Thyroid gland (tissue), 4 donors: ENCODE measurements at regions not wholly inside any gene's neighbourhood (a gene's known extent, or its start where the extent isn't known, plus 50 kb on each side); places are given as distances from the start of the nearest gene placed in this dataset.
A peak's percentile ranks its signal among the peaks of the same experiment; 100 is the strongest.

Experiments used
- DNase-seq, 2 donors: peaks; one replicate each; pipeline ENCODE4 v3.0.0-alpha.2; 2019
- H3K27ac ChIP-seq, 3 donors: fragments of 200-600 bp; sonication (generic); 1 replicate in 2 of 3; 2 replicates in 1 of 3; pipeline ENCODE4 v1.5.1; 2016 to 2019; ENCODE audit warnings: mild to moderate bottlenecking in 1 of 3, moderate library complexity in 1 of 3
- H3K27me3 ChIP-seq: fragments of 200-600 bp; sonication (generic); one replicate; pipeline ENCODE4 v1.5.1; 2019
- H3K36me3 ChIP-seq, 2 donors: fragments of 200-600 bp; sonication (generic); one replicate each; pipeline ENCODE4 v1.5.1; 2016 to 2019
- H3K4me1 ChIP-seq, 2 donors: fragments of 200-600 bp; sonication (generic); one replicate each; pipeline ENCODE4 v1.5.1; 2017 to 2019
- H3K4me3 ChIP-seq, 3 donors: fragments of 200-600 bp; sonication (generic); replicated peaks in 1 of 3; 1 replicate in 2 of 3; 2 replicates in 1 of 3; pipeline ENCODE4 v1.5.1; 2016; ENCODE audit warnings: mild to moderate bottlenecking in 1 of 3
- H3K9me3 ChIP-seq: fragments of 200-600 bp; sonication (generic); one replicate; pipeline ENCODE4 v1.5.1; 2017
- POLR2A ChIP-seq, 2 donors: fragments of 450-650 bp; IDR thresholded peaks; one replicate each; pipeline ENCODE4 v1.6.1; 2017; ENCODE audit warnings: antibody characterized with exemption in 2 of 2, mild to moderate bottlenecking in 2 of 2, moderate library complexity in 1 of 2
- WGBS, 2 donors: methylation state at CpG; one replicate each; pipeline ENCODE4 v1.1.5; 2017; 5-methylcytosine and 5-hydroxymethylcytosine counted together
- intact Hi-C: fragments of 100-400 bp; cut with DNase I; formaldehyde crosslinking; loops from one replicate; pipeline ENCODE4 v1.15.1; 2023
- TF ChIP-seq, protein P1 (sequence below), 6 experiments: fragments of 200-600 bp in 3 of 6; fragments of 450-650 bp in 3 of 6; sonication (generic) in 3 of 6; IDR thresholded peaks; one replicate each; pipeline ENCODE4 v1.5.1; 2016 to 2019; ENCODE audit warnings: antibody characterized with exemption in 6 of 6, mild to moderate bottlenecking in 2 of 6, inconsistent platforms in 1 of 6, moderate library complexity in 1 of 6

DNA sequence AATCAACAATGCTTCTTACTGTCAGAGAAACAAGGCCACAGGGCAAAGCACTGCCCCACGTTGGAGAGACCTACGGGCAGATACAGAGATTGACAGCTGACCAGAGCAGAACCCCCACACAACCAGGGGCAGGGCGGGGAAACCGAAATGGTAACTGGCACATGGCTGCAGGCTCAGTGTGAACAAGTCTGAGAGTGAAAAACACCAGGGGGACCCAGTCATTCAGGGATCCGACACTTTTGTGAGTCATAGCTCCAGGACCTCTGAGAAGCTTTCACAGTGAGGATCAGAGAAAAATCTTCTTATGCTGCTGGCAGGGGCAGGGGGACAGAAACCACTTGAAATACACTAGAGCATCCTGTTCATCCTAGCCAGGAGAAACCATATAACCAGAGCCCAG is 254.2 kb downstream of the C6orf118 start:
- H3K4me1 ChIP-seq, result no peaks in the 10 kb centered on the region
- 81 to 87% methylated on average over 5 of the region's 5 CpGs for WGBS, 2 donors
- H3K27me3 ChIP-seq, result no peaks in the 10 kb centered on the region
- DNase-seq, result no peak
- H3K4me3 ChIP-seq, result no peak overlapping the region
- TF ChIP-seq, protein P1, sequence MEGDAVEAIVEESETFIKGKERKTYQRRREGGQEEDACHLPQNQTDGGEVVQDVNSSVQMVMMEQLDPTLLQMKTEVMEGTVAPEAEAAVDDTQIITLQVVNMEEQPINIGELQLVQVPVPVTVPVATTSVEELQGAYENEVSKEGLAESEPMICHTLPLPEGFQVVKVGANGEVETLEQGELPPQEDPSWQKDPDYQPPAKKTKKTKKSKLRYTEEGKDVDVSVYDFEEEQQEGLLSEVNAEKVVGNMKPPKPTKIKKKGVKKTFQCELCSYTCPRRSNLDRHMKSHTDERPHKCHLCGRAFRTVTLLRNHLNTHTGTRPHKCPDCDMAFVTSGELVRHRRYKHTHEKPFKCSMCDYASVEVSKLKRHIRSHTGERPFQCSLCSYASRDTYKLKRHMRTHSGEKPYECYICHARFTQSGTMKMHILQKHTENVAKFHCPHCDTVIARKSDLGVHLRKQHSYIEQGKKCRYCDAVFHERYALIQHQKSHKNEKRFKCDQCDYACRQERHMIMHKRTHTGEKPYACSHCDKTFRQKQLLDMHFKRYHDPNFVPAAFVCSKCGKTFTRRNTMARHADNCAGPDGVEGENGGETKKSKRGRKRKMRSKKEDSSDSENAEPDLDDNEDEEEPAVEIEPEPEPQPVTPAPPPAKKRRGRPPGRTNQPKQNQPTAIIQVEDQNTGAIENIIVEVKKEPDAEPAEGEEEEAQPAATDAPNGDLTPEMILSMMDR (IDR thresholded peaks at IDR 0.05), result no peak
- no peak for TF ChIP-seq POLR2A (IDR thresholded peaks at IDR 0.05)
- intact Hi-C loops, result no loop called here
- H3K9me3 ChIP-seq, result no peaks in the 10 kb centered on the region
- no peaks in the 10 kb centered on the region for H3K36me3 ChIP-seq
- no peak overlapping the region for H3K27ac ChIP-seq

DNA sequence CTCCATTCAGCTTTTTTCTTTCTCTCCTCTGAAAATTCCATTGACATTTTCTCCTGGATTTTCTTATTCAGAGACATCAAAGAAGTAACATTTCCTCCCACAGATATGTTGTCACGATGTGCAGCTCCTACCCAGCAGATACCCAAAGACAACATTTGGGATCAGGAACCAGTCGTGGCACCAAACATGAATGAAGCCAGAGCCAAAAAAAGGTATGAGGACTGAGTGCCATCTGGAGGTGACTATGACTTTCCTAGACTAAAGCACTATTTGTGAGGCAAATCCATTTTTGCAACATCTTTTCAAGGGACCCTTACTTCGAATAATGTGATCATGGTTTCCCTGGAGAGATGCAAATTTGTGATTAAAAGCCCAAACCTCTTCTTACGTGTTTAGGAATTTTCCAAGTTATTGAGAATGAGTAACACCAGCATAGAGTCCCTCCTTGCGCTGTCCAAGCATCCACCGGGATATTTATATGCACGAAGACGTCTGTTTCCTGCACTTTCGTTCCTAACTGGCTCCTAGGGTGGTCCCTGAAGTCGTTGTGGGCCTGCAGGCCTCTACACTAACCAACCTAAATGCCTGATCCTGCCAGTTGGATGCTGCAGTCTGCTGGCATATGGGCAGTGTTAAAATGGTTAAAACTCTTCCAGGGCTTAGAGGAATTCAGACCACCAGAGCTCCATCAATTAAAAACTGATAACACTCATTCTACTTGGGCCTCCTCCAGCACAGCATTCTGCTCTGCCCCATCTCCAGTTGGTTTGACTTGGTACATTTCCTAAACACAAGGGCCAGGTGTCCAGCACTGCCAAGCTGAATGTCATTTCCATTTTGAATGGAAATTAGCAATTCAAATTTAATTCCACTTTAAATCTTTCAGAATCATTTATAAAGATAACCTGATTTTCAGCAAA is 256.6 kb downstream of the C6orf118 start:
- H3K36me3 ChIP-seq, result no peaks in the 10 kb centered on the region
- no peaks in the 10 kb centered on the region for H3K4me1 ChIP-seq
- H3K27ac ChIP-seq, result no peak overlapping the region
- TF ChIP-seq, protein P1 (IDR thresholded peaks at IDR 0.05), result no peak
- no peak for TF ChIP-seq POLR2A (IDR thresholded peaks at IDR 0.05)
- intact Hi-C loops, result no loop called here
- 78 to 88% methylated on average over 10 of the region's 10 CpGs for WGBS, 2 donors
- H3K9me3 ChIP-seq, result no peaks in the 10 kb centered on the region
- H3K27me3 ChIP-seq, result no peaks in the 10 kb centered on the region
- DNase-seq, result no peak
- H3K4me3 ChIP-seq, result no peak overlapping the region

DNA sequence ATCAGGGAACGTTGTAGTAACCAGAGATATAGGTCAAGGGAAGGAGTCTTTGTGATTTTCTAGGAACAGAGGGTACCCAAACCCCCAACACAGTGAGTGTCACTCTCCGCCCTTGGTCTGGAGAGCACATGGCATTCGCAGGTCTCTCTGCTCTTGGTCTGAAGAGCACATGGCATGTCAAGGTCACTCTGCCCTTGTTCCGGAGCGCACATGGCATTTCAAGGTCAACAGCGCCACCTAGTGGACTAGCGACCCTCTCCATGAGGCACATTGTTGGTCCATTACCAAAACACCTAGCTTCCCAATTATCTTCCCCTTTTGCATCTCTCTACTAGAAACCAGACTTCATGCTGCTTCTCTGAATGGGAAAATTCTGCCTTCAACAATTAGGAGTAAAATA is 260.0 kb downstream of the C6orf118 start:
- 41 to 43% methylated on average over 7 of the region's 7 CpGs for WGBS, 2 donors
- intact Hi-C loops, result no loop called here
- Histone ChIP-seq H3K27ac (no peak overlapping the region), H3K4me1 (no peaks in the 10 kb centered on the region), H3K9me3 (no peaks in the 10 kb centered on the region), H3K27me3 (no peaks in the 10 kb centered on the region), H3K4me3 (no peak overlapping the region), H3K36me3 (no peaks in the 10 kb centered on the region)
- TF ChIP-seq POLR2A (IDR thresholded peaks at IDR 0.05), result no peak
- TF ChIP-seq, protein P1 (IDR thresholded peaks at IDR 0.05), result no peak
- peak; percentile 10 for DNase-seq

DNA sequence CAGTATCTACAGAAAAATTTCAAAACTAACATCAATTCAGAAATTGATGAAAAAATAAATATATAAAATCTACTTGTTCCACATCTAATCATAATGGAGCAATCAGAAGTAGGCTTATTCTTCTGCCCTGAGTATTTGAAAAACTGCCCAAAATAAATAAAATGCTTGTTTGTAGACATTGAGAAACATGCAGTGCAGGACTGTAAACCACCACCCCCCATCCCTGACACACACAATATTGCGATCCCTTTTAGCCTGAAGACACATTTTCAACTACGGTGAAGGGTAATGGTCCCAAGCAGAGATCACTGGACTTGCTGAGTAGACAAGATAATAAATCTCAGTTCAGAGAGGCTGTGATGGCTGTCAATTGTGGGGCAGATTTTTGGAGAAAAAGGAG is 261.5 kb downstream of the C6orf118 start:
- 90 to 96% methylated on average over 2 of the region's 2 CpGs for WGBS, 2 donors
- intact Hi-C loops, result no loop called here
- H3K27ac ChIP-seq, result no peak overlapping the region
- DNase-seq, result no peak
- TF ChIP-seq, protein P1 (IDR thresholded peaks at IDR 0.05), result no peak
- no peak for TF ChIP-seq POLR2A (IDR thresholded peaks at IDR 0.05)
- no peak overlapping the region for H3K4me3 ChIP-seq
- no peaks in the 10 kb centered on the region for H3K36me3 ChIP-seq
- no peaks in the 10 kb centered on the region for H3K4me1 ChIP-seq
- H3K27me3 ChIP-seq, result no peaks in the 10 kb centered on the region
- H3K9me3 ChIP-seq, result no peaks in the 10 kb centered on the region

DNA sequence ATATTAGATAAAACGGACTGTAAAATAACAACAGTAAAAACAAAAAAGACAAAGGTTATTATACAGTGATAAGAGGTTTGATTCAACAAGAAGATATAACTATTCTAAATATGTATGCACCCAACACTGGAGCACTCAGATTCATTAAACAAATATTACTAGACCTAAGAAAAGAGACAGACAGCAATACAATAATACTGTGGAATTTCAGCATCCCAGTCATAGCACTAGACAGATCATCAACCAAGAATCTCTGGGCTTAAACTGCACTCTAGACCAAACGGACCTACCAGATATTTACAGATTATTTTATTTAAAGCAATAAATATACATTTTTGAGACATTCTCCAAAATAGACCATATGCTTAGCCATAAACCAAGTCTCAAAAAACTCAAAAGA is 263.8 kb downstream of the C6orf118 start:
- H3K36me3 ChIP-seq, result no peaks in the 10 kb centered on the region
- TF ChIP-seq POLR2A (IDR thresholded peaks at IDR 0.05), result no peak
- TF ChIP-seq, protein P1 (IDR thresholded peaks at IDR 0.05), result no peak

More for the DNA sequence above, 263.8 kb downstream of the C6orf118 start:
- Histone ChIP-seq H3K27me3 (no peaks in the 10 kb centered on the region), H3K4me3 (no peak overlapping the region), H3K4me1 (no peaks in the 10 kb centered on the region), H3K27ac (no peak overlapping the region), H3K9me3 (no peaks in the 10 kb centered on the region)
- intact Hi-C loops, result no loop called here
- no peak for DNase-seq
- WGBS, 2 donors, result 54 to 58% methylated on average over 2 of the region's 2 CpGs
